IMR-90 (cell line): ENCODE measurements at regions not wholly inside any gene's neighbourhood (a gene's known extent, or its start where the extent isn't known, plus 50 kb on each side); places are given as distances from the start of the nearest gene placed in this dataset.

Experiments used
- ATAC-seq: fragments of 200-7000 bp; cut with Tn5 transposase; 2 replicates; pipeline ENCODE4 v1.9.1; 2020; ENCODE audit warnings: low read depth, mild to moderate bottlenecking, moderate library complexity
- BruUV-seq: library from RNA; stranded (reverse); fragments of 400-500 nt; replicated peaks from 2 replicates; lab custom pipeline; 2021; lab: Mats Ljungman, UMichigan
- CTCF ChIA-PET: fragments of 300-600 bp; formaldehyde crosslinking; extraction: SDS; loops from one replicate; lab custom pipeline; 2021; ENCODE audit warnings: antibody characterized with exemption; lab: Yijun Ruan, JAX
- POLR2A ChIA-PET: fragments of 300-600 bp; sonication (Branson Sonifier 250); formaldehyde crosslinking; loops from one replicate; lab custom pipeline; 2022; ENCODE audit warnings: antibody characterized with exemption; ENCODE audit not compliant: unreplicated experiment; lab: Charles Lee
- DNase-seq: peaks from one replicate; pipeline ENCODE4 v3.0.0; 2013
- H2AFZ ChIP-seq: replicated peaks from 2 replicates; pipeline ENCODE3; 2013; ENCODE audit warnings: low read length, mild to moderate bottlenecking; ENCODE audit not compliant: poor library complexity
- H2AK5ac ChIP-seq: 2 replicates; pipeline ENCODE4 v1.6.1; 2013; ENCODE audit warnings: low read depth, low read length, inconsistent platforms
- H2AK9ac ChIP-seq: replicated peaks from 2 replicates; pipeline ENCODE3; 2013; ENCODE audit warnings: mild to moderate bottlenecking, low read depth, low read length, moderate library complexity; ENCODE audit not compliant: poor library complexity
- H2BK120ac ChIP-seq: 2 replicates; pipeline ENCODE4 v1.6.1; 2013; ENCODE audit warnings: low read depth, low read length, inconsistent platforms
- H2BK15ac ChIP-seq: 3 replicates; pipeline ENCODE4 v1.6.1; 2013; ENCODE audit warnings: low read depth, low read length, inconsistent platforms
- H2BK20ac ChIP-seq: 2 replicates; pipeline ENCODE4 v1.6.1; 2013; ENCODE audit warnings: low read depth, mild to moderate bottlenecking, inconsistent platforms, low read length, moderate library complexity
- H2BK5ac ChIP-seq: 2 replicates; pipeline ENCODE4 v1.6.1; 2013; ENCODE audit warnings: mild to moderate bottlenecking, low read depth, low read length, inconsistent platforms; ENCODE audit not compliant: poor library complexity, severe bottlenecking
- H3K14ac ChIP-seq: replicated peaks from 2 replicates; pipeline ENCODE4 v1.6.1; 2013; ENCODE audit warnings: low read depth, low read length, inconsistent platforms
- H3K18ac ChIP-seq: 2 replicates; pipeline ENCODE4 v1.6.1; 2013; ENCODE audit warnings: low read depth, low read length, control low read depth
- H3K23ac ChIP-seq: 2 replicates; pipeline ENCODE4 v1.6.1; 2013; ENCODE audit warnings: low read depth, low read length, inconsistent platforms
- H3K27ac ChIP-seq: 2 replicates; pipeline ENCODE4 v1.5.1; 2013; ENCODE audit warnings: mild to moderate bottlenecking, control low read depth, low read length; ENCODE audit not compliant: insufficient read depth
- H3K27me3 ChIP-seq: 2 replicates; pipeline ENCODE4 v1.6.1; 2013; ENCODE audit warnings: low read length; ENCODE audit not compliant: control insufficient read depth, insufficient read depth
- H3K36me3 ChIP-seq: 2 replicates; pipeline ENCODE4 v1.6.1; 2013; ENCODE audit warnings: low read length, mixed read lengths; ENCODE audit not compliant: control insufficient read depth, insufficient read depth
- H3K4ac ChIP-seq: 2 replicates; pipeline ENCODE4 v1.6.1; 2013; ENCODE audit warnings: low read depth, low read length, inconsistent platforms
- H3K4me1 ChIP-seq: 2 replicates; pipeline ENCODE4 v1.6.1; 2013; ENCODE audit warnings: low read length, mixed read lengths; ENCODE audit not compliant: control insufficient read depth, insufficient read depth
- H3K4me2 ChIP-seq: 2 replicates; pipeline ENCODE4 v1.6.1; 2013; ENCODE audit warnings: low read depth, mild to moderate bottlenecking, control low read depth, low read length, moderate library complexity
- H3K4me3 ChIP-seq: 2 replicates; pipeline ENCODE4 v1.5.1; 2013; ENCODE audit warnings: low read depth, mild to moderate bottlenecking, control low read depth, low read length, moderate library complexity; ENCODE audit not compliant: insufficient read depth
- H3K56ac ChIP-seq: 2 replicates; pipeline ENCODE4 v1.6.1; 2013; ENCODE audit warnings: low read length, inconsistent platforms; ENCODE audit not compliant: insufficient read depth; ENCODE audit errors: extremely low read depth
- H3K79me1 ChIP-seq, 2 experiments: 2 replicates each; pipeline ENCODE4 v1.6.1; 2013; ENCODE audit warnings: low read length in 2 of 2, inconsistent platforms in 1 of 2, low read depth in 1 of 2
- H3K9ac ChIP-seq: 2 replicates; pipeline ENCODE4 v1.6.1; 2013; ENCODE audit warnings: low read depth, low read length, control low read depth
- H3K9me1 ChIP-seq: 2 replicates; pipeline ENCODE4 v1.6.1; 2013; ENCODE audit warnings: low read length, inconsistent platforms; ENCODE audit not compliant: insufficient read depth
- H3K9me3 ChIP-seq: 2 replicates; pipeline ENCODE4 v1.6.1; 2013; ENCODE audit warnings: low read length; ENCODE audit not compliant: control insufficient read depth, insufficient read depth
- H4K20me1 ChIP-seq: 2 replicates; pipeline ENCODE4 v1.6.1; 2013; ENCODE audit warnings: low read length, inconsistent platforms; ENCODE audit not compliant: insufficient read depth
- H4K5ac ChIP-seq: 2 replicates; pipeline ENCODE4 v1.6.1; 2013; ENCODE audit warnings: mild to moderate bottlenecking, low read depth, low read length, control low read depth
- H4K8ac ChIP-seq, 2 experiments: 2 replicates each; pipeline ENCODE4 v1.6.1; 2013; ENCODE audit warnings: low read depth in 2 of 2, low read length in 2 of 2, control low read depth in 1 of 2, inconsistent platforms in 1 of 2
- H4K91ac ChIP-seq: 2 replicates; pipeline ENCODE4 v1.6.1; 2013; ENCODE audit warnings: low read depth, low read length, inconsistent platforms; ENCODE audit not compliant: insufficient read depth
- CEBPB ChIP-seq: IDR thresholded peaks from 2 replicates; pipeline ENCODE4 v1.6.1; 2012; ENCODE audit warnings: low read depth, low read length, improper control_type of control experiment
- FOS ChIP-seq: fragments of 150-350 bp; IDR thresholded peaks from 2 replicates; pipeline ENCODE4 v1.6.1; 2016; ENCODE audit warnings: low read depth, low read length
- MAFK ChIP-seq: IDR thresholded peaks from 2 replicates; pipeline ENCODE4 v1.6.1; 2012; ENCODE audit warnings: low read depth, low read length, improper control_type of control experiment
- MAZ ChIP-seq: IDR thresholded peaks from 2 replicates; pipeline ENCODE4 v1.6.1; 2012; ENCODE audit warnings: low read depth, mild to moderate bottlenecking, low read length, improper control_type of control experiment, moderate library complexity, borderline replicate concordance
- MXI1 ChIP-seq: IDR thresholded peaks from 2 replicates; pipeline ENCODE4 v1.6.1; 2012; ENCODE audit warnings: low read depth, mild to moderate bottlenecking, low read length, moderate library complexity, borderline replicate concordance
- POLR2A ChIP-seq: IDR thresholded peaks from 2 replicates; pipeline ENCODE4 v1.6.1; 2012; ENCODE audit warnings: mild to moderate bottlenecking, low read depth, low read length
- RAD21 ChIP-seq: IDR thresholded peaks from 2 replicates; pipeline ENCODE4 v1.6.1; 2012; ENCODE audit warnings: low read length, improper control_type of control experiment
- RCOR1 ChIP-seq: IDR thresholded peaks from 2 replicates; pipeline ENCODE4 v1.6.1; 2012; ENCODE audit warnings: mild to moderate bottlenecking, low read length, improper control_type of control experiment; ENCODE audit not compliant: insufficient replicate concordance
- RFX5 ChIP-seq: IDR thresholded peaks from 2 replicates; pipeline ENCODE4 v1.8.0; 2012; ENCODE audit warnings: low read depth, mild to moderate bottlenecking, low read length, moderate library complexity
- SMC3 ChIP-seq: fragments of 150-350 bp; IDR thresholded peaks from 2 replicates; pipeline ENCODE4 v1.6.1; 2016; ENCODE audit warnings: low read depth, mild to moderate bottlenecking, antibody characterized with exemption, low read length, moderate library complexity
- dilution Hi-C: fragments of 300-500 bp; cut with HindIII; formaldehyde crosslinking; loops from one replicate; pipeline ENCODE4 v1.14.3; 2018; ENCODE audit warnings: low sequenced_read_pairs; ENCODE audit not compliant: unreplicated experiment
- in situ Hi-C: fragments of 300-500 bp; cut with MboI; formaldehyde crosslinking; loops from 3 replicates; pipeline ENCODE4 v1.14.3; 2019; ENCODE audit warnings: low sequenced_read_pairs, inconsistent platforms, mixed read lengths
- intact Hi-C: fragments of 100-400 bp; cut with micrococcal nuclease; formaldehyde crosslinking; loops from 2 replicates; pipeline ENCODE4 v1.10.0; 2022
- TF ChIP-seq, protein P1 (sequence below): fragments of 150-350 bp; IDR thresholded peaks from 2 replicates; pipeline ENCODE4 v1.6.1; 2017; ENCODE audit warnings: mild to moderate bottlenecking, antibody characterized with exemption, low read length, low read depth
- TF ChIP-seq, protein P2 (sequence below): fragments of 150-350 bp; IDR thresholded peaks from 2 replicates; pipeline ENCODE4 v1.6.1; 2016; ENCODE audit warnings: low read depth, mild to moderate bottlenecking, low read length, moderate library complexity, borderline replicate concordance

DNA sequence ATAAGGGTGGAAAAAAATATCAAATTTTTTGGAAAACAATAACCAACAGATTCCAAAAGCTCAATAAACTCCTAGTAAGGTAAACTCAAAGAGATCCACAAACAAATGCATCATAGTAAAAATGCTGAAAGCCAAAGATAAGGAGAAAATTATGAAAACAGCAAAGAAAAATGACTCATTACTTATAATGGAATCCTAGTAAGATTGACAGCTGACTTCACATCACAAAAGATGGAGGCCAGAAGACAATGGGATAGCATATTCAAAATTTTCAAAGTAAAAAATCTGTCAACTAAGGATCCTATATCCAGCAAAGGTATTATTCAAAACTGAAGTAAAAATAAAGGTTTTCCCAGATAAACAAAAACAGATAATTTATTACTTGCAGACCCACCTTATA, 183.4 kb upstream of the VIPR2 start:
- Histone ChIP-seq H2AK9ac (no peak overlapping the region), H3K56ac (no peak overlapping the region), H2AK5ac (no peak overlapping the region), H3K4me1 (no peaks in the 10 kb centered on the region), H3K4me2 (no peak overlapping the region), H2AFZ (no peak overlapping the region), H3K18ac (no peak overlapping the region), H3K23ac (no peak overlapping the region), H3K27ac (no peak overlapping the region), H2BK120ac (no peak overlapping the region), H3K4ac (no peak overlapping the region), H3K9ac (no peak overlapping the region), H2BK15ac (no peak overlapping the region), H3K36me3 (no peaks in the 10 kb centered on the region), H4K5ac (no peak overlapping the region), H3K4me3 (no peak overlapping the region), H4K8ac (no peak overlapping the region), H3K9me3 (peaks cover 5% of the 10 kb centered on the region), H3K27me3 (no peaks in the 10 kb centered on the region), H2BK20ac (no peak overlapping the region), H2BK5ac (no peak overlapping the region), H4K91ac (no peak overlapping the region), H3K14ac (no peak overlapping the region), H4K20me1 (no peaks in the 10 kb centered on the region), H3K9me1 (no peaks in the 10 kb centered on the region), H3K79me1 (no peaks in the 10 kb centered on the region)
- dilution Hi-C loops: no loop called here
- TF ChIP-seq CEBPB (no peak), MXI1 (no peak), RCOR1 (no peak), MAFK (no peak), SMC3 (no peak), POLR2A (no peak), RAD21 (no peak), MAZ (no peak), FOS (no peak), RFX5 (no peak)
- TF ChIP-seq, protein P1, sequence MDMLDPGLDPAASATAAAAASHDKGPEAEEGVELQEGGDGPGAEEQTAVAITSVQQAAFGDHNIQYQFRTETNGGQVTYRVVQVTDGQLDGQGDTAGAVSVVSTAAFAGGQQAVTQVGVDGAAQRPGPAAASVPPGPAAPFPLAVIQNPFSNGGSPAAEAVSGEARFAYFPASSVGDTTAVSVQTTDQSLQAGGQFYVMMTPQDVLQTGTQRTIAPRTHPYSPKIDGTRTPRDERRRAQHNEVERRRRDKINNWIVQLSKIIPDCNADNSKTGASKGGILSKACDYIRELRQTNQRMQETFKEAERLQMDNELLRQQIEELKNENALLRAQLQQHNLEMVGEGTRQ: no peak
- TF ChIP-seq, protein P2, sequence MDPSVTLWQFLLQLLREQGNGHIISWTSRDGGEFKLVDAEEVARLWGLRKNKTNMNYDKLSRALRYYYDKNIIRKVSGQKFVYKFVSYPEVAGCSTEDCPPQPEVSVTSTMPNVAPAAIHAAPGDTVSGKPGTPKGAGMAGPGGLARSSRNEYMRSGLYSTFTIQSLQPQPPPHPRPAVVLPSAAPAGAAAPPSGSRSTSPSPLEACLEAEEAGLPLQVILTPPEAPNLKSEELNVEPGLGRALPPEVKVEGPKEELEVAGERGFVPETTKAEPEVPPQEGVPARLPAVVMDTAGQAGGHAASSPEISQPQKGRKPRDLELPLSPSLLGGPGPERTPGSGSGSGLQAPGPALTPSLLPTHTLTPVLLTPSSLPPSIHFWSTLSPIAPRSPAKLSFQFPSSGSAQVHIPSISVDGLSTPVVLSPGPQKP: no peak
- ChIA-PET POLR2A (no interaction called here), CTCF (no interaction called here)
- ATAC-seq (no peak), DNase-seq (no peak)
- BruUV-seq: no TSS peak
- intact Hi-C loops: no loop called here
- in situ Hi-C loops: no loop called here
